ENCODE measurements at regions not wholly inside any gene's neighbourhood (a gene's known extent, or its start where the extent isn't known, plus 50 kb on each side); places are given as distances from the start of the nearest gene placed in this dataset.

GRCh38 chr7:41367967-41368882 is 334.7 kb downstream of the INHBA start:
- DNase-seq (peak in 1 of 4 donors; percentile 5), ATAC-seq (peak; percentile 27)
- H3K27ac ChIP-seq, result no peak overlapping the region
- H3K4me1 ChIP-seq, result no peaks in the 10 kb centered on the region
- H3K36me3 ChIP-seq, result no peaks in the 10 kb centered on the region
- TF ChIP-seq CTCF (IDR thresholded peaks at IDR 0.05), result no peak
- intact Hi-C loops (cut with DNase I), result no loop called here
- no peak overlapping the region for H3K4me3 ChIP-seq
- H3K9me3 ChIP-seq, result peaks cover 0 to 9% of the 10 kb centered on the region in 2 donors
- H3K27me3 ChIP-seq, result no peaks in the 10 kb centered on the region

DNA sequence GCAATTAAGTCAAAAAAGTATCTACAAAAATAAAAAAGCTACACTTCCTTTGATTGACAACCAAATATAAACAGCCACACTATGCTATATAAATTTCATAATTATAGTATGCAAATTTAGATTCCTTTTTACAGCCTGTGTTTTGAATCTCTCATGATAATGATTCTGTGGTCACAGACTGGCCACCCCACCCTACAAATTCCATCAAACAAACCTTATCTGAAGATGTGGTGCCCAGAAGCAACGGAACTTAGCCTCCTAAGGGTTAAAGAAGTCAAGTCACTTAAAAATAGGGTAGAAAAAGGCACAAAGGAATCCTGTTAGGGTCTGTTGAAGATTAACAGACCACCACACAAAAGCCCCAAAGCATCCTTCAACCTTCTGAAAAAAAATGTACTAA is 351.8 kb downstream of the INHBA start:
- DNase-seq, result no peak
- no peak for TF ChIP-seq CTCF (IDR thresholded peaks at IDR 0.05)
- intact Hi-C loops (cut with DNase I), result no loop called here
- Histone ChIP-seq H3K9me3 (no peaks in the 10 kb centered on the region), H3K36me3 (no peaks in the 10 kb centered on the region), H3K4me3 (no peak overlapping the region), H3K27me3 (no peaks in the 10 kb centered on the region), H3K4me1 (no peaks in the 10 kb centered on the region), H3K27ac (no peak overlapping the region)
- no peak for ATAC-seq

- intact Hi-C loops (cut with DNase I), result no loop called here
- H3K4me3 ChIP-seq, result no peak overlapping the region
- H3K27me3 ChIP-seq, result no peaks in the 10 kb centered on the region
- no peak for ATAC-seq
- no peak for DNase-seq
- no peaks in the 10 kb centered on the region for H3K36me3 ChIP-seq
- no peaks in the 10 kb centered on the region for H3K9me3 ChIP-seq
- H3K4me1 ChIP-seq, result no peaks in the 10 kb centered on the region
- no peak for TF ChIP-seq CTCF (IDR thresholded peaks at IDR 0.05)
- no peak overlapping the region for H3K27ac ChIP-seq
These were observed 356.0 kb downstream of the INHBA start for GRCh38 chr7:41346878-41347277.

GRCh38 chr7:41339913-41340676 is 362.8 kb downstream of the INHBA start:
- ATAC-seq (no peak), DNase-seq (no peak)
- Histone ChIP-seq H3K4me3 (no peak overlapping the region), H3K4me1 (no peaks in the 10 kb centered on the region), H3K9me3 (no peaks in the 10 kb centered on the region), H3K36me3 (no peaks in the 10 kb centered on the region), H3K27me3 (no peaks in the 10 kb centered on the region), H3K27ac (peak overlapping the region in 1 of 2 donors; percentile 51)
- TF ChIP-seq CTCF (IDR thresholded peaks at IDR 0.05), result no peak
- intact Hi-C loops (cut with DNase I), result no loop called here

GRCh38 chr7:41336981-41337380 is 365.9 kb downstream of the INHBA start:
- DNase-seq (no peak), ATAC-seq (no peak)
- Histone ChIP-seq H3K4me1 (no peaks in the 10 kb centered on the region), H3K36me3 (no peaks in the 10 kb centered on the region), H3K27me3 (no peaks in the 10 kb centered on the region), H3K4me3 (no peak overlapping the region), H3K9me3 (no peaks in the 10 kb centered on the region), H3K27ac (no peak overlapping the region)
- intact Hi-C loops (cut with DNase I), result no loop called here
- TF ChIP-seq CTCF (IDR thresholded peaks at IDR 0.05), result no peak

Data from left lung (tissue), 4 donors.